ENCODE measurements at regions not wholly inside any gene's neighbourhood (a gene's known extent, or its start where the extent isn't known, plus 50 kb on each side); places are given as distances from the start of the nearest gene placed in this dataset.

- WGBS, 2 donors = 94 to 95% methylated on average over 3 of the region's 3 CpGs
- H3K9me3 ChIP-seq = no peaks in the 10 kb centered on the region
- DNase-seq = no peak
Measured at GRCh38 chr13:103839460-103839859, 773.2 kb upstream of the SLC10A2 start.

DNA sequence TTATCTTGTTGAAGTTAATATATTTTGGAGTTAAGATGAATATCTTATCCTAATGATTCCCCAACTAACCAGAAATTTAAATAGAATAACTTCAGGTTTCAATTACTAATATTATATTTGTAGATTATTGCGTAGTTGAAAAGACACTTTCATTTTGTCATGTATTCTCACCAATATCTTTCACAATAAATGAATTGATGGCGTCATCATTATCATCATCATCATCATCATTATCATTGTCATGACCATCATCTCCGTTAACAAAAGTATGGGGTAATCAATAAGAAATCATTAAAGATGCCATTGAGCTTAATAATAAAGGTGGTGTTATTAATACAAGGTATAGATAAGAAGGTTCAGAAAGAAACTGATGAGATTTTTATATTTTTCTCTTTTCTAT, 768.8 kb upstream of the SLC10A2 start:
- H3K4me3 ChIP-seq = no peak overlapping the region
- H3K36me3 ChIP-seq = no peaks in the 10 kb centered on the region
- H3K4me1 ChIP-seq = no peaks in the 10 kb centered on the region
- WGBS, 2 donors = 88 to 94% methylated on average over 3 of the region's 3 CpGs
- no peaks in the 10 kb centered on the region for H3K27me3 ChIP-seq
- H3K9me3 ChIP-seq = peaks cover 0 to 6% (median 0%) of the 10 kb centered on the region in 4 donors
- TF ChIP-seq EP300 (IDR thresholded peaks at IDR 0.05) (no peak), POLR2A (IDR thresholded peaks at IDR 0.05) (no peak), POLR2AphosphoS5 (IDR thresholded peaks at IDR 0.05) (no peak)
- TF ChIP-seq, protein P1, sequence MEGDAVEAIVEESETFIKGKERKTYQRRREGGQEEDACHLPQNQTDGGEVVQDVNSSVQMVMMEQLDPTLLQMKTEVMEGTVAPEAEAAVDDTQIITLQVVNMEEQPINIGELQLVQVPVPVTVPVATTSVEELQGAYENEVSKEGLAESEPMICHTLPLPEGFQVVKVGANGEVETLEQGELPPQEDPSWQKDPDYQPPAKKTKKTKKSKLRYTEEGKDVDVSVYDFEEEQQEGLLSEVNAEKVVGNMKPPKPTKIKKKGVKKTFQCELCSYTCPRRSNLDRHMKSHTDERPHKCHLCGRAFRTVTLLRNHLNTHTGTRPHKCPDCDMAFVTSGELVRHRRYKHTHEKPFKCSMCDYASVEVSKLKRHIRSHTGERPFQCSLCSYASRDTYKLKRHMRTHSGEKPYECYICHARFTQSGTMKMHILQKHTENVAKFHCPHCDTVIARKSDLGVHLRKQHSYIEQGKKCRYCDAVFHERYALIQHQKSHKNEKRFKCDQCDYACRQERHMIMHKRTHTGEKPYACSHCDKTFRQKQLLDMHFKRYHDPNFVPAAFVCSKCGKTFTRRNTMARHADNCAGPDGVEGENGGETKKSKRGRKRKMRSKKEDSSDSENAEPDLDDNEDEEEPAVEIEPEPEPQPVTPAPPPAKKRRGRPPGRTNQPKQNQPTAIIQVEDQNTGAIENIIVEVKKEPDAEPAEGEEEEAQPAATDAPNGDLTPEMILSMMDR (IDR thresholded peaks at IDR 0.05) = no peak
- DNase-seq = no peak
- no peak overlapping the region for H3K27ac ChIP-seq
- intact Hi-C loops (cut with DNase I) = no loop called here

More at GRCh38 chr13:103839460-103839859, 773.2 kb upstream of the SLC10A2 start:
- TF ChIP-seq EP300 (IDR thresholded peaks at IDR 0.05) (no peak), POLR2AphosphoS5 (IDR thresholded peaks at IDR 0.05) (no peak), POLR2A (IDR thresholded peaks at IDR 0.05) (no peak)
- TF ChIP-seq, protein P1 (IDR thresholded peaks at IDR 0.05) = no peak
- intact Hi-C loops (cut with DNase I) = no loop called here
- no peaks in the 10 kb centered on the region for H3K36me3 ChIP-seq
- H3K27me3 ChIP-seq = no peaks in the 10 kb centered on the region
- H3K27ac ChIP-seq = no peak overlapping the region
- no peaks in the 10 kb centered on the region for H3K4me1 ChIP-seq
- H3K4me3 ChIP-seq = no peak overlapping the region

DNA sequence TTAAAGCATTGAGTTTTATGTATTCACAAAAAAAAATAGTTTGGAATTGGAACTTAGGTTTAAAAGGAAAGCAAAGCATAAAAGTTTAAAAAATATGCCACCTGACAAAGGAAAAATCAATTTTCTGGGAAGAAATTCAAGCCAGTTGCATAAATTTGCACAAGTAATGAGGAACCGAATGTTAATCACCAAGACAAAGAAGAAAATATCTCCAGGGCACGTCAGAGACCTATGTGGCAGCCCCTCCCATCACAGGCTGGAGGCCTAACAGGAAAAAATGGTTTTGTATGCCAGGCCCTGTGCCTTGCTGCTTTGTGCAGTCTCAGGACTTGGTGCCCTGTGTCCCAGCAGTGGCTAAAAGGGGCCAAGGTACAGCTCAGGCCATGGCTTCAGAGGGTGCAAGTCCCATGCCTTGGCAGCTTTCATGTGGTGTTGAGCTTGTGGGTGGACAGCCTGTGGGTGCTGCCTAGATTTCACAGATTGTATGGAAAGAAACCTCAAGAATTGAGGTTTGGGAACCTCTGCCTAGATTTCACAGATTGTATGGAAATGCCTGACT, 767.2 kb upstream of the SLC10A2 start:
- H3K27me3 ChIP-seq = no peaks in the 10 kb centered on the region
- no peak for TF ChIP-seq POLR2AphosphoS5 (IDR thresholded peaks at IDR 0.05)
- TF ChIP-seq, protein P1 (IDR thresholded peaks at IDR 0.05) = no peak
- no peak for TF ChIP-seq EP300 (IDR thresholded peaks at IDR 0.05)
- no peak for TF ChIP-seq POLR2A (IDR thresholded peaks at IDR 0.05)
- H3K4me3 ChIP-seq = no peak overlapping the region
- peaks cover 0 to 6% (median 0%) of the 10 kb centered on the region in 4 donors for H3K9me3 ChIP-seq
- WGBS, 2 donors = 58 to 69% methylated on average over 2 of the region's 2 CpGs
- DNase-seq = no peak
- H3K36me3 ChIP-seq = no peaks in the 10 kb centered on the region
- no peak overlapping the region for H3K27ac ChIP-seq
- no peaks in the 10 kb centered on the region for H3K4me1 ChIP-seq
- intact Hi-C loops (cut with DNase I) = no loop called here

- TF ChIP-seq POLR2AphosphoS5 (IDR thresholded peaks at IDR 0.05) (no peak), POLR2A (IDR thresholded peaks at IDR 0.05) (no peak), EP300 (IDR thresholded peaks at IDR 0.05) (no peak)
- TF ChIP-seq, protein P1 (IDR thresholded peaks at IDR 0.05) = no peak
- intact Hi-C loops (cut with DNase I) = no loop called here
- Histone ChIP-seq H3K4me1 (no peaks in the 10 kb centered on the region), H3K9me3 (no peaks in the 10 kb centered on the region), H3K27ac (no peak overlapping the region), H3K27me3 (no peaks in the 10 kb centered on the region), H3K36me3 (no peaks in the 10 kb centered on the region), H3K4me3 (no peak overlapping the region)
- no peak for DNase-seq
- 85 to 89% methylated on average over 4 of the region's 4 CpGs for WGBS, 2 donors
Measured at GRCh38 chr13:103815619-103816018, 749.4 kb upstream of the SLC10A2 start.

DNA sequence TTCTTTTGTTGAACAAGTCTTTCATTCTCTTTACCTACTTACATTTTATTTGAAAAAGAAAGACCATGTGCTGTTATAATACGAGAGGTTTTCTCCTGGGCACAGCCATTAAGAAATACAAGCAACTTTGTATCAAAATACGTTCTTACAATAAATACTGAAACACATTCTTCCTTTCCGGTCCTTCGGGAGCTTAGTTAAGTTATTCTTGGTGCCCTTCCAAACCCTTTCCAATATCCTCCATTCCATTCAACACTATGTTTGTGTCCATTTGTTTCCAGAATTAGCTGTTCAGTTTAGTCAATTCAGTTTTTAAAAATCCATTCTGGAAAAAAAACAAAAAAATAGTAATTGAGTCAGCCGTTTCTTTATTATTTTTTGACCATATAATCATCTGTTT, 746.8 kb upstream of the SLC10A2 start:
- Histone ChIP-seq H3K9me3 (no peaks in the 10 kb centered on the region), H3K36me3 (no peaks in the 10 kb centered on the region), H3K4me3 (no peak overlapping the region), H3K27me3 (no peaks in the 10 kb centered on the region), H3K27ac (no peak overlapping the region), H3K4me1 (no peaks in the 10 kb centered on the region)
- TF ChIP-seq POLR2A (IDR thresholded peaks at IDR 0.05) (no peak), EP300 (IDR thresholded peaks at IDR 0.05) (no peak), POLR2AphosphoS5 (IDR thresholded peaks at IDR 0.05) (no peak)
- TF ChIP-seq, protein P1 (IDR thresholded peaks at IDR 0.05) = no peak
- intact Hi-C loops (cut with DNase I) = no loop called here
- WGBS, 2 donors = 75 to 87% methylated on average over 5 of the region's 5 CpGs
- no peak for DNase-seq
